HCT116 (cell line): ENCODE measurements at regions not wholly inside any gene's neighbourhood (a gene's known extent, or its start where the extent isn't known, plus 50 kb on each side); places are given as distances from the start of the nearest gene placed in this dataset.

Experiments used
- ATAC-seq: fragments of 200-7000 bp; cut with Tn5 transposase; 2 replicates; pipeline ENCODE4 v1.9.1; 2020; ENCODE audit warnings: mild to moderate bottlenecking, moderate library complexity
- BruUV-seq: library from RNA; stranded (reverse); fragments of 400-500 nt; replicated peaks from 2 replicates; lab custom pipeline; 2021; lab: Mats Ljungman, UMichigan
- CTCF ChIA-PET: fragments of 300-600 bp; sonication (Branson Sonifier 250); formaldehyde crosslinking; loops from one replicate; lab custom pipeline; 2021; ENCODE audit warnings: antibody characterized with exemption; lab: Charles Lee
- POLR2A ChIA-PET: fragments of 300-600, 350-600 bp; sonication (Branson Sonifier 250); formaldehyde crosslinking; loops from one replicate; lab custom pipeline; 2021; ENCODE audit warnings: antibody characterized with exemption; lab: Charles Lee
- RAD21 ChIA-PET, 2 experiments: fragments of 300-600 bp; sonication (Branson Sonifier 250); formaldehyde crosslinking; loops; one replicate each; lab custom pipeline; 2023; ENCODE audit warnings: low total read pairs in 2 of 2; ENCODE audit not compliant: uncharacterized antibody in 2 of 2, unreplicated experiment in 2 of 2, low non-redundant PET in 1 of 2; lab: Charles Lee
- DNase-seq: peaks from one replicate; pipeline ENCODE4 v3.0.0-alpha.2; 2010; ENCODE audit warnings: low read depth, low spot score
- H2AFZ ChIP-seq: fragments of 200-600 bp; shearing (Covaris generic), sonication (generic); 2 replicates; pipeline ENCODE4 v1.6.1; 2017; ENCODE audit warnings: low read depth, mixed run types, mixed read lengths, antibody characterized with exemption, low read length; ENCODE audit not compliant: poor library complexity, severe bottlenecking
- H3K27ac ChIP-seq: 2 replicates; pipeline ENCODE4 v1.5.1; 2012; ENCODE audit warnings: low read depth, low read length
- H3K27me3 ChIP-seq: fragments of 200-600 bp; sonication (generic); 2 replicates; pipeline ENCODE4 v1.6.1; 2016; ENCODE audit warnings: mixed run types, low read length, mixed read lengths; ENCODE audit not compliant: insufficient read depth
- H3K36me3 ChIP-seq, 2 experiments: fragments of 200-500 bp in 1 of 2; fragments of 200-600 bp in 1 of 2; sonication (Bioruptor generic) in 1 of 2; sonication (generic) in 1 of 2; 2 replicates each; pipeline versions ENCODE4 v1.5.1 to v1.6.1; 2014 to 2016; ENCODE audit warnings: low read length in 2 of 2, inconsistent platforms in 1 of 2, mixed read lengths in 1 of 2, mixed run types in 1 of 2; ENCODE audit not compliant: insufficient read depth in 2 of 2, control insufficient read depth in 1 of 2
- H3K4me1 ChIP-seq, 2 experiments: fragments of 200-600 bp in 1 of 2; sonication (generic) in 1 of 2; 2 replicates each; pipeline versions ENCODE4 v1.5.1 to v1.6.1; 2012 to 2017; ENCODE audit warnings: low read length in 2 of 2, inconsistent platforms in 1 of 2, mild to moderate bottlenecking in 1 of 2, mixed read lengths in 1 of 2, mixed run types in 1 of 2, moderate library complexity in 1 of 2; ENCODE audit not compliant: insufficient read depth in 2 of 2, control insufficient read depth in 1 of 2
- H3K4me2 ChIP-seq: fragments of 200-600 bp; sonication (generic); 2 replicates; pipeline ENCODE4 v1.6.1; 2017; ENCODE audit warnings: mixed run types, low read length, mixed read lengths
- H3K4me3 ChIP-seq, 2 experiments: fragments of 200-600 bp in 1 of 2; sonication (generic) in 1 of 2; replicated peaks in 1 of 2; 2 replicates each; pipeline ENCODE4 v1.5.1; 2011 to 2016; ENCODE audit warnings: low read length in 2 of 2, control low read depth in 1 of 2, low read depth in 1 of 2, mild to moderate bottlenecking in 1 of 2, mixed read lengths in 1 of 2, mixed run types in 1 of 2
- H3K79me2 ChIP-seq: fragments of 200-600 bp; sonication (generic); 2 replicates; pipeline ENCODE4 v1.6.1; 2017; ENCODE audit warnings: mild to moderate bottlenecking, mixed run types, low read length, moderate library complexity, mixed read lengths; ENCODE audit not compliant: insufficient read depth
- H3K9ac ChIP-seq: fragments of 200-600 bp; sonication (generic); 2 replicates; pipeline ENCODE4 v1.6.1; 2016; ENCODE audit warnings: low read length, mixed read lengths
- H3K9me2 ChIP-seq: fragments of 200-600 bp; sonication (generic), shearing (Covaris generic); 2 replicates; pipeline ENCODE4 v1.6.1; 2017; ENCODE audit warnings: mixed run types, mild to moderate bottlenecking, moderate library complexity; ENCODE audit not compliant: insufficient read depth
- H3K9me3 ChIP-seq, 2 experiments: fragments of 200-500 bp in 1 of 2; fragments of 200-600 bp in 1 of 2; sonication (Bioruptor generic) in 1 of 2; sonication (generic) in 1 of 2; 2 replicates each; pipeline ENCODE4 v1.6.1; 2014 to 2017; ENCODE audit warnings: low read length in 2 of 2, mixed read lengths in 2 of 2, inconsistent platforms in 1 of 2, low read depth in 1 of 2, mild to moderate bottlenecking in 1 of 2, mixed run types in 1 of 2, moderate library complexity in 1 of 2; ENCODE audit not compliant: control insufficient read depth in 1 of 2, insufficient read depth in 1 of 2
- H4K20me1 ChIP-seq: fragments of 200-600 bp; sonication (generic), shearing (Covaris generic); 2 replicates; pipeline ENCODE4 v1.6.1; 2017; ENCODE audit warnings: mixed run types, mild to moderate bottlenecking, moderate library complexity; ENCODE audit not compliant: insufficient read depth
- ATF3 ChIP-seq: IDR thresholded peaks from 2 replicates; pipeline ENCODE4 v1.6.1; 2012
- CBX3 ChIP-seq: IDR thresholded peaks from 2 replicates; pipeline ENCODE4 v1.6.1; 2012; ENCODE audit warnings: low read depth
- CEBPB ChIP-seq: IDR thresholded peaks from 2 replicates; pipeline ENCODE4 v1.6.1; 2012; ENCODE audit warnings: low read depth
- ELF1 ChIP-seq: IDR thresholded peaks from 2 replicates; pipeline ENCODE4 v1.6.1; 2012; ENCODE audit warnings: low read depth, borderline replicate concordance
- EZH2 ChIP-seq: fragments of 200-600 bp; sonication (generic); IDR thresholded peaks from 2 replicates; pipeline ENCODE4 v1.6.1; 2017; ENCODE audit warnings: antibody characterized with exemption, mixed run types
- EZH2phosphoT487 ChIP-seq: fragments of 200-600 bp; IDR thresholded peaks from 2 replicates; pipeline ENCODE4 v1.6.1; 2018; ENCODE audit warnings: antibody characterized with exemption, borderline replicate concordance
- JUND ChIP-seq: IDR thresholded peaks from 2 replicates; pipeline ENCODE4 v1.6.1; 2012
- POLR2A ChIP-seq: IDR thresholded peaks from 2 replicates; pipeline ENCODE4 v1.7.0; 2011; ENCODE audit warnings: borderline replicate concordance; ENCODE audit not compliant: insufficient read depth, insufficient read length; ENCODE audit errors: extremely low read depth
- SIN3A ChIP-seq: IDR thresholded peaks from 2 replicates; pipeline ENCODE4 v1.6.1; 2012; ENCODE audit warnings: low read depth
- SRF ChIP-seq: IDR thresholded peaks from 2 replicates; pipeline ENCODE4 v1.6.1; 2012; ENCODE audit warnings: low read depth
- ZBTB33 ChIP-seq: IDR thresholded peaks from 2 replicates; pipeline ENCODE4 v1.6.1; 2011; ENCODE audit warnings: mild to moderate bottlenecking, low read length, moderate library complexity; ENCODE audit not compliant: insufficient replicate concordance; ENCODE audit errors: extremely low read depth
- ZFX ChIP-seq: fragments of 450-650 bp; IDR thresholded peaks from 2 replicates; pipeline ENCODE4 v1.6.1; 2017
- ZNF274 ChIP-seq: fragments of 200-500 bp; sonication (Bioruptor generic); IDR thresholded peaks from 2 replicates; pipeline ENCODE4 v1.6.1; 2014; ENCODE audit warnings: mild to moderate bottlenecking, low read depth, low read length, inconsistent platforms
- intact Hi-C: fragments of 100-400 bp; cut with micrococcal nuclease; formaldehyde crosslinking; loops from 2 replicates; pipeline ENCODE4 v1.10.0; 2022
- TF ChIP-seq, protein P1 (sequence below), 3 experiments: fragments of 200-600 bp in 1 of 3; sonication (generic) in 1 of 3; IDR thresholded peaks in 2 of 3; conservative IDR thresholded peaks in 1 of 3; 2 replicates each; pipeline ENCODE4 v1.5.1; 2012 to 2017; ENCODE audit warnings: low read depth in 2 of 3, low read length in 2 of 3, antibody characterized with exemption in 1 of 3, borderline replicate concordance in 1 of 3, control low read depth in 1 of 3, mild to moderate bottlenecking in 1 of 3, mixed read lengths in 1 of 3, mixed run types in 1 of 3, moderate library complexity in 1 of 3; ENCODE audit not compliant: insufficient read depth in 1 of 3

- Histone ChIP-seq H3K27ac (no peak overlapping the region), H3K9me3 (no peaks in the 10 kb centered on the region), H3K36me3 (no peaks in the 10 kb centered on the region), H2AFZ (no peak overlapping the region), H3K27me3 (peaks cover 35% of the 10 kb centered on the region), H3K9ac (no peak overlapping the region), H3K79me2 (no peaks in the 10 kb centered on the region), H4K20me1 (no peaks in the 10 kb centered on the region), H3K4me3 (no peak overlapping the region), H3K4me1 (no peaks in the 10 kb centered on the region), H3K4me2 (no peak overlapping the region), H3K9me2 (no peaks in the 10 kb centered on the region)
- intact Hi-C loops, result no loop called here
- BruUV-seq, result no TSS peak
- TF ChIP-seq, protein P1, sequence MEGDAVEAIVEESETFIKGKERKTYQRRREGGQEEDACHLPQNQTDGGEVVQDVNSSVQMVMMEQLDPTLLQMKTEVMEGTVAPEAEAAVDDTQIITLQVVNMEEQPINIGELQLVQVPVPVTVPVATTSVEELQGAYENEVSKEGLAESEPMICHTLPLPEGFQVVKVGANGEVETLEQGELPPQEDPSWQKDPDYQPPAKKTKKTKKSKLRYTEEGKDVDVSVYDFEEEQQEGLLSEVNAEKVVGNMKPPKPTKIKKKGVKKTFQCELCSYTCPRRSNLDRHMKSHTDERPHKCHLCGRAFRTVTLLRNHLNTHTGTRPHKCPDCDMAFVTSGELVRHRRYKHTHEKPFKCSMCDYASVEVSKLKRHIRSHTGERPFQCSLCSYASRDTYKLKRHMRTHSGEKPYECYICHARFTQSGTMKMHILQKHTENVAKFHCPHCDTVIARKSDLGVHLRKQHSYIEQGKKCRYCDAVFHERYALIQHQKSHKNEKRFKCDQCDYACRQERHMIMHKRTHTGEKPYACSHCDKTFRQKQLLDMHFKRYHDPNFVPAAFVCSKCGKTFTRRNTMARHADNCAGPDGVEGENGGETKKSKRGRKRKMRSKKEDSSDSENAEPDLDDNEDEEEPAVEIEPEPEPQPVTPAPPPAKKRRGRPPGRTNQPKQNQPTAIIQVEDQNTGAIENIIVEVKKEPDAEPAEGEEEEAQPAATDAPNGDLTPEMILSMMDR (IDR thresholded peaks at IDR 0.05 in 2 of 3, conservative IDR thresholded peaks at IDR 0.05 in 1 of 3; ENCODE audit: borderline replicate concordance in 1 of 3, insufficient read depth in 1 of 3, low read depth in 2 of 3, low read length in 2 of 3), result no peak
- TF ChIP-seq SIN3A, result no peak
- ChIA-PET POLR2A (no interaction called here), CTCF (no interaction called here), RAD21 (no interaction called here)
- DNase-seq, result no peak
- no peak for ATAC-seq
These were observed 357.5 kb downstream of the C16orf95 start for GRCh38 chr16:86959729-86960128.

- Histone ChIP-seq H2AFZ (no peak overlapping the region), H3K27me3 (peaks cover 35% of the 10 kb centered on the region), H3K36me3 (no peaks in the 10 kb centered on the region), H3K4me1 (no peaks in the 10 kb centered on the region), H3K79me2 (no peaks in the 10 kb centered on the region), H3K27ac (no peak overlapping the region), H4K20me1 (no peaks in the 10 kb centered on the region), H3K4me3 (no peak overlapping the region), H3K9me2 (no peaks in the 10 kb centered on the region), H3K9me3 (no peaks in the 10 kb centered on the region), H3K4me2 (no peak overlapping the region), H3K9ac (no peak overlapping the region)
- intact Hi-C loops, result no loop called here
- no TSS peak for BruUV-seq
- CTCF ChIA-PET, result no interaction called here
- no peak for ATAC-seq
- DNase-seq, result no peak
- RAD21 ChIA-PET, result no interaction called here
- POLR2A ChIA-PET, result no interaction called here
- TF ChIP-seq SRF (no peak), ZBTB33 (no peak), JUND (no peak), ATF3 (no peak), ELF1 (no peak), CEBPB (no peak), EZH2phosphoT487 (no peak), ZNF274 (no peak), EZH2 (no peak), SIN3A (no peak), ZFX (no peak), POLR2A (no peak), CBX3 (no peak)
These were observed 356.9 kb downstream of the C16orf95 start for GRCh38 chr16:86960266-86960665.
